Natural killer cell (primary cell): ENCODE measurements at regions not wholly inside any gene's neighbourhood (a gene's known extent, or its start where the extent isn't known, plus 50 kb on each side); places are given as distances from the start of the nearest gene placed in this dataset.

Experiments
- ATAC-seq, 3 donors: fragments of 150-1000 bp in 2 of 3; fragments of 200-7000 bp in 1 of 3; cut with Tn5 transposase; 1 replicate in 1 of 3; 2 replicates in 2 of 3; pipeline ENCODE4 v1.10.0; 2021; ENCODE audit warnings: mild to moderate bottlenecking in 2 of 3, moderate library complexity in 2 of 3
- DNase-seq, 2 donors: peaks; one replicate each; pipeline versions ENCODE4 v3.0.0 to v3.0.0-alpha.2; 2013 to 2021; ENCODE audit warnings: mixed read lengths in 1 of 2
- H3K27ac ChIP-seq: one replicate; pipeline ENCODE4 v1.5.1; 2013; ENCODE audit warnings: mild to moderate bottlenecking, low read length
- H3K27me3 ChIP-seq: one replicate; pipeline ENCODE4 v1.6.1; 2013; ENCODE audit warnings: low read length; ENCODE audit not compliant: control insufficient read depth, insufficient read depth
- H3K36me3 ChIP-seq: one replicate; pipeline ENCODE4 v1.6.1; 2013; ENCODE audit warnings: low read length; ENCODE audit not compliant: control insufficient read depth, insufficient read depth
- H3K4me1 ChIP-seq: one replicate; pipeline ENCODE4 v1.6.1; 2013; ENCODE audit warnings: low read length; ENCODE audit not compliant: control insufficient read depth, insufficient read depth
- H3K4me3 ChIP-seq: one replicate; pipeline ENCODE4 v1.5.1; 2013; ENCODE audit warnings: low read length
- H3K9me3 ChIP-seq: one replicate; pipeline ENCODE4 v1.6.1; 2013; ENCODE audit warnings: low read length; ENCODE audit not compliant: control insufficient read depth, insufficient read depth
- H3K27ac Mint-ChIP-seq, 2 donors: one replicate each; pipeline ENCODE4 v1.8.0; 2022; ENCODE audit warnings: mild to moderate bottlenecking in 2 of 2, mixed read lengths in 2 of 2, moderate library complexity in 1 of 2
- H3K27me3 Mint-ChIP-seq, 2 donors: one replicate each; pipeline ENCODE4 v1.8.0; 2022; ENCODE audit warnings: low read depth in 2 of 2, mixed read lengths in 2 of 2
- H3K36me3 Mint-ChIP-seq: one replicate; pipeline ENCODE4 v1.8.0; 2022; ENCODE audit warnings: mixed read lengths
- H3K4me1 Mint-ChIP-seq, 2 donors: one replicate each; pipeline ENCODE4 v1.8.0; 2022; ENCODE audit warnings: mixed read lengths in 2 of 2
- H3K4me3 Mint-ChIP-seq: one replicate; pipeline ENCODE4 v1.8.0; 2022; ENCODE audit warnings: mild to moderate bottlenecking, moderate library complexity, mixed read lengths
- H3K9me3 Mint-ChIP-seq, 2 donors: one replicate each; pipeline ENCODE4 v1.8.0; 2022; ENCODE audit warnings: mixed read lengths in 2 of 2
- WGBS: methylation state at CpG from one replicate; pipeline ENCODE4 v1.1.7; 2013; ENCODE audit warnings: missing lambda C conversion rate; ENCODE audit not compliant: insufficient coverage; 5-methylcytosine and 5-hydroxymethylcytosine counted together
- intact Hi-C: fragments of 100-400 bp; cut with micrococcal nuclease; formaldehyde crosslinking; loops from one replicate; pipeline ENCODE4 v1.14.2; 2022
- TF ChIP-seq, protein P1 (sequence below): fragments of 200-600 bp; IDR thresholded peaks from one replicate; pipeline ENCODE4 v1.8.0; 2022; ENCODE audit warnings: antibody characterized with exemption

DNA sequence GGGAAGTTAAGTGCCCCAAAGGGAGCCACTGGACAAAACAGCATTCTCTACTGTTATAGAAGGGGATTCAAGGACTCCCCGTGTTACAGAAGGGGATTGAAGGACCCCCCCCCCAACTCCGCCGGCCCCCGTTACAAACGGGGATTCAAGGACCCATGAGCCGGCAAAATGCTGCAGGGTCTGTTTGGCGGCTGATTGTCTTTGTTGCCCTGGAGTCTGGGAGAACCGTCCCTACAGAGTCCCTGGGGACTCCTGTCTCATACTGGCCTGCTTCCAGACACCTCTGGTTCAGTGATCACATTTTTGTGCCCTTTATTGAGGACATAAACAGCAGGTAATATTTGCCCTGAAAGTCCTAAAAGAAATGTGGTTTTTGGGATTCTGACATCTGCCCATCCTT is 96.4 kb downstream of the SYF2 start:
- Mint-ChIP-seq H3K36me3 (no peaks in the 10 kb centered on the region), H3K27ac (no peak overlapping the region), H3K4me1 (peaks cover 0 to 11% of the 10 kb centered on the region in 2 donors), H3K4me3 (no peak overlapping the region), H3K27me3 (peaks cover 29 to 39% of the 10 kb centered on the region in 2 donors), H3K9me3 (no peaks in the 10 kb centered on the region)
- ATAC-seq = no peak
- WGBS = 92% methylated on average over 8 of the region's 8 CpGs
- intact Hi-C loops = no loop called here
- DNase-seq = no peak
- no peak overlapping the region for H3K27ac ChIP-seq
- no peaks in the 10 kb centered on the region for H3K27me3 ChIP-seq
- no peaks in the 10 kb centered on the region for H3K9me3 ChIP-seq
- TF ChIP-seq, protein P1, sequence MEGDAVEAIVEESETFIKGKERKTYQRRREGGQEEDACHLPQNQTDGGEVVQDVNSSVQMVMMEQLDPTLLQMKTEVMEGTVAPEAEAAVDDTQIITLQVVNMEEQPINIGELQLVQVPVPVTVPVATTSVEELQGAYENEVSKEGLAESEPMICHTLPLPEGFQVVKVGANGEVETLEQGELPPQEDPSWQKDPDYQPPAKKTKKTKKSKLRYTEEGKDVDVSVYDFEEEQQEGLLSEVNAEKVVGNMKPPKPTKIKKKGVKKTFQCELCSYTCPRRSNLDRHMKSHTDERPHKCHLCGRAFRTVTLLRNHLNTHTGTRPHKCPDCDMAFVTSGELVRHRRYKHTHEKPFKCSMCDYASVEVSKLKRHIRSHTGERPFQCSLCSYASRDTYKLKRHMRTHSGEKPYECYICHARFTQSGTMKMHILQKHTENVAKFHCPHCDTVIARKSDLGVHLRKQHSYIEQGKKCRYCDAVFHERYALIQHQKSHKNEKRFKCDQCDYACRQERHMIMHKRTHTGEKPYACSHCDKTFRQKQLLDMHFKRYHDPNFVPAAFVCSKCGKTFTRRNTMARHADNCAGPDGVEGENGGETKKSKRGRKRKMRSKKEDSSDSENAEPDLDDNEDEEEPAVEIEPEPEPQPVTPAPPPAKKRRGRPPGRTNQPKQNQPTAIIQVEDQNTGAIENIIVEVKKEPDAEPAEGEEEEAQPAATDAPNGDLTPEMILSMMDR = no peak
- H3K36me3 ChIP-seq = no peaks in the 10 kb centered on the region
- H3K4me3 ChIP-seq = no peak overlapping the region
- peaks cover 6% of the 10 kb centered on the region for H3K4me1 ChIP-seq

DNA sequence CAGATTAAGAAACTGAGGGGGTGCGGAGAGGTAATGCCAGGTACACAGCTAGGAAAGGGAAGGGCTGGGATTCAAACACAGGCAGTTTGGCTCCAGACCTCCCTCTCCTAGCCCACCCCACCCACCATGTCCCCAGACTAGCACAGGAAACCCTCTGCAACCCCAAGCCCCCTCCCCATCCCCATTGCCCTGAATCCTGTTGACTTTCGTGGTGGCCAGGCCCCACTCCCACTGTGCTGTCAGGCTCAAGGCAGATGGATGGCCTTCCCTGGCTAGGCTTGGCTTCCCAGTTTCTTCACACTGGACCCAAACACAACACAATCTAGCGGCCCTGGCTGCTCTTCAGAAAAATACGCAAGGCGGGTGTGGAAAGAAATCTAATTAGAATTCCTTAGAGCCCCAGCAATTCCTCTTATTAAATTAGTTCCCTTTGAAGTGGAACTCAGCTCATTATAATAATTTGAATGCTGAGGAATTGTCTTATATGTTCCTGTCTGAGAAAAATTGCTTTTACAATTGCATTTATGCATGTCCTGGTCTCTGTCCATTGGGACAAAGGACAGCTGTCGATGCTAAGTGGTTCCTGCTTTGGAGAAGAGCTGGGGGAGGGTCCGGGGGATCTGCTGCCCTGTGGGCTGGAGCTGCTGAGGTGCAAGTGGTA is 97.4 kb downstream of the SYF2 start:
- 81% methylated on average over 3 of the region's 7 CpGs for WGBS
- Histone ChIP-seq H3K27ac (no peak overlapping the region), H3K4me3 (no peak overlapping the region), H3K27me3 (no peaks in the 10 kb centered on the region), H3K36me3 (no peaks in the 10 kb centered on the region), H3K4me1 (no peaks in the 10 kb centered on the region), H3K9me3 (no peaks in the 10 kb centered on the region)
- no peaks in the 10 kb centered on the region for H3K9me3 Mint-ChIP-seq
- ATAC-seq = no peak
- no peak overlapping the region for H3K4me3 Mint-ChIP-seq
- intact Hi-C loops = no loop called here
- H3K27ac Mint-ChIP-seq = no peak overlapping the region
- H3K4me1 Mint-ChIP-seq = peaks cover 0 to 5% of the 10 kb centered on the region in 2 donors
- TF ChIP-seq, protein P1 = no peak
- peaks cover 22 to 33% of the 10 kb centered on the region in 2 donors for H3K27me3 Mint-ChIP-seq
- H3K36me3 Mint-ChIP-seq = no peaks in the 10 kb centered on the region
- no peak for DNase-seq

DNA sequence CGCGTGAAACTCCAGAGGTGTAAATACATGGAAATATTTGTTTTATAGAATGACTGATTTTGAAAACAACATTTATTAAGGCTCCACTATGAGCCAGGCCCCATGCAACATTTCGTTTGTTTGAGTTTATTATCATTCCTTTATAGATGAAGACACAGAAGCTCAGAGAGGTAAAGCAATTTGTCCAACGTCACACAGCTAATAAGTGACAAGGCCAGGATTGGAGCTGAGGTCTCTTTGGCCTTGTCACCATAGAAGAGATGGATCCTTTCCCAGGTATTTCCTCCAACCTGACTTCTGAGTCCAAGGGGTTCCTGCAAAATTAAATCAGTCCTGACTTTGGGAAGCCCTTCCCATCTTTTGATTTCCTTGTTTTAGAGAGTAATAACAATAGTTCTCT is 98.0 kb downstream of the SYF2 start:
- Histone ChIP-seq H3K4me1 (no peaks in the 10 kb centered on the region), H3K27me3 (no peaks in the 10 kb centered on the region), H3K27ac (no peak overlapping the region), H3K9me3 (no peaks in the 10 kb centered on the region), H3K36me3 (no peaks in the 10 kb centered on the region), H3K4me3 (no peak overlapping the region)
- 87% methylated on average over 2 of the region's 4 CpGs for WGBS
- H3K27me3 Mint-ChIP-seq = peaks cover 15 to 26% of the 10 kb centered on the region in 2 donors
- H3K9me3 Mint-ChIP-seq = no peaks in the 10 kb centered on the region
- intact Hi-C loops = no loop called here
- no peaks in the 10 kb centered on the region for H3K36me3 Mint-ChIP-seq
- H3K27ac Mint-ChIP-seq = no peak overlapping the region
- H3K4me1 Mint-ChIP-seq = peaks cover 0 to 4% of the 10 kb centered on the region in 2 donors
- TF ChIP-seq, protein P1 = no peak
- no peak for DNase-seq
- no peak for ATAC-seq
- no peak overlapping the region for H3K4me3 Mint-ChIP-seq

DNA sequence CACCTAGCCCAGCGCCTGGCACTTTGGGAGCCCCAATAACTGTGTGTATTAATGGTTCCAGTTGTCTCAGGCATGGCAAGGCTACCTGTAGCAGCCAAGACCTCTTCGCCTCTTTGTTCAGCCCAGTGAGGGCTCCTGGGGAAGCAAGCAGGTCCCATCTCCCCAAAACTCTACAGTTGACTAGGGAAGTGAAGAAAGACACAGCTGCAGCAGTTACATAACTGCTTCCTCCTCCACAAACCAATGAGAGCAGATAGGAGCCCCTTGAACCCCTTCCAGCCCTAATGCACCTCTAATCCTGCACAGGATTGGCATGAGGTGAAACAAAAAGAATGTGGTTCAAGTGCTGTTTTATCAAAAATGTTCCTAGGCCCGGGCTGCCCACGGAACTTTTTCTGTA is 100.5 kb downstream of the SYF2 start:
- H3K9me3 Mint-ChIP-seq = no peaks in the 10 kb centered on the region
- Histone ChIP-seq H3K9me3 (no peaks in the 10 kb centered on the region), H3K36me3 (no peaks in the 10 kb centered on the region), H3K4me3 (no peak overlapping the region), H3K27me3 (no peaks in the 10 kb centered on the region), H3K27ac (no peak overlapping the region), H3K4me1 (no peaks in the 10 kb centered on the region)
- ATAC-seq (no peak), DNase-seq (no peak)
- H3K27me3 Mint-ChIP-seq = peaks cover 0 to 13% of the 10 kb centered on the region in 2 donors
- intact Hi-C loops = no loop called here
- WGBS = 57% methylated on average over 4 of the region's 4 CpGs
- H3K4me3 Mint-ChIP-seq = no peak overlapping the region
- TF ChIP-seq, protein P1 = no peak
- no peak overlapping the region for H3K27ac Mint-ChIP-seq
- H3K4me1 Mint-ChIP-seq = no peaks in the 10 kb centered on the region
- no peaks in the 10 kb centered on the region for H3K36me3 Mint-ChIP-seq
